ENCODE measurements at regions not wholly inside any gene's neighbourhood (a gene's known extent, or its start where the extent isn't known, plus 50 kb on each side); places are given as distances from the start of the nearest gene placed in this dataset.

GRCh38 chr4:12791536-12791935, 692.6 kb downstream of the RAB28 start:
- no peak overlapping the region for H3K27ac ChIP-seq
- H3K4me3 ChIP-seq: no peak overlapping the region
- intact Hi-C loops (cut with DNase I): no loop called here
- H3K27me3 ChIP-seq (replicated peaks; ENCODE audit: insufficient read depth): no peaks in the 10 kb centered on the region
- H3K36me3 ChIP-seq: no peaks in the 10 kb centered on the region
- TF ChIP-seq POLR2A (IDR thresholded peaks at IDR 0.05) (no peak), CTCF (IDR thresholded peaks at IDR 0.05) (no peak), POLR2AphosphoS5 (IDR thresholded peaks at IDR 0.05) (no peak)
- H3K4me1 ChIP-seq (replicated peaks): no peaks in the 10 kb centered on the region
- H3K9me3 ChIP-seq: no peaks in the 10 kb centered on the region
- DNase-seq (ENCODE audit: low spot score): no peak
- WGBS: 17% methylated on average over 4 of the region's 4 CpGs

- Histone ChIP-seq H3K4me1 (replicated peaks) (no peaks in the 10 kb centered on the region), H3K27ac (no peak overlapping the region), H3K36me3 (no peaks in the 10 kb centered on the region), H3K4me3 (no peak overlapping the region), H3K27me3 (replicated peaks; ENCODE audit: insufficient read depth) (no peaks in the 10 kb centered on the region), H3K9me3 (no peaks in the 10 kb centered on the region)
- TF ChIP-seq POLR2A (IDR thresholded peaks at IDR 0.05) (no peak), CTCF (IDR thresholded peaks at IDR 0.05) (no peak), POLR2AphosphoS5 (IDR thresholded peaks at IDR 0.05) (no peak)
- 65% methylated on average over 1 of the region's 1 CpG for WGBS
- DNase-seq (ENCODE audit: low spot score): no peak
- intact Hi-C loops (cut with DNase I): no loop called here
These were observed 696.9 kb downstream of the RAB28 start for GRCh38 chr4:12787261-12787660.

- TF ChIP-seq POLR2A (IDR thresholded peaks at IDR 0.05): no peak
- TF ChIP-seq POLR2AphosphoS5 (IDR thresholded peaks at IDR 0.05): no peak
- TF ChIP-seq CTCF (IDR thresholded peaks at IDR 0.05): no peak
- H3K9me3 ChIP-seq: no peaks in the 10 kb centered on the region
- intact Hi-C loops (cut with DNase I): no loop called here
These were observed 705.4 kb downstream of the RAB28 start for GRCh38 chr4:12778706-12779105.

GRCh38 chr4:12778191-12778590, 705.9 kb downstream of the RAB28 start:
- intact Hi-C loops (cut with DNase I): no loop called here
- Histone ChIP-seq H3K27me3 (replicated peaks; ENCODE audit: insufficient read depth) (peaks cover 2% of the 10 kb centered on the region), H3K9me3 (no peaks in the 10 kb centered on the region), H3K4me1 (replicated peaks) (no peaks in the 10 kb centered on the region), H3K4me3 (no peak overlapping the region), H3K27ac (no peak overlapping the region), H3K36me3 (no peaks in the 10 kb centered on the region)
- WGBS: 84% methylated on average over 5 of the region's 5 CpGs
- no peak for TF ChIP-seq POLR2A (IDR thresholded peaks at IDR 0.05)
- no peak for TF ChIP-seq POLR2AphosphoS5 (IDR thresholded peaks at IDR 0.05)
- TF ChIP-seq CTCF (IDR thresholded peaks at IDR 0.05): no peak
- no peak for DNase-seq (ENCODE audit: low spot score)

More at GRCh38 chr4:12778706-12779105, 705.4 kb downstream of the RAB28 start:
- Histone ChIP-seq H3K27me3 (replicated peaks; ENCODE audit: insufficient read depth) (peaks cover 2% of the 10 kb centered on the region), H3K36me3 (no peaks in the 10 kb centered on the region), H3K27ac (no peak overlapping the region), H3K4me1 (replicated peaks) (no peaks in the 10 kb centered on the region), H3K4me3 (no peak overlapping the region)
- 80% methylated on average over 4 of the region's 4 CpGs for WGBS
- no peak for DNase-seq (ENCODE audit: low spot score)

GRCh38 chr4:12770351-12770750, 713.8 kb downstream of the RAB28 start:
- Histone ChIP-seq H3K27me3 (replicated peaks; ENCODE audit: insufficient read depth) (peaks cover 2% of the 10 kb centered on the region), H3K27ac (no peak overlapping the region), H3K36me3 (no peaks in the 10 kb centered on the region), H3K9me3 (no peaks in the 10 kb centered on the region), H3K4me3 (no peak overlapping the region), H3K4me1 (replicated peaks) (no peaks in the 10 kb centered on the region)
- TF ChIP-seq CTCF (IDR thresholded peaks at IDR 0.05) (no peak), POLR2A (IDR thresholded peaks at IDR 0.05) (no peak), POLR2AphosphoS5 (IDR thresholded peaks at IDR 0.05) (no peak)
- 0% methylated on average over 2 of the region's 2 CpGs for WGBS
- no peak for DNase-seq (ENCODE audit: low spot score)
- intact Hi-C loops (cut with DNase I): no loop called here
